CD4-positive, alpha-beta T cell treated with Interleukin-4 for 4 hours (primary cell): ENCODE measurements at regions not wholly inside any gene's neighbourhood (a gene's known extent, or its start where the extent isn't known, plus 50 kb on each side); places are given as distances from the start of the nearest gene placed in this dataset.
"Not testable (repeated sequence)": the region's sequence is repeated elsewhere in the genome, so short reads cannot be mapped to it uniquely, and the experiment has no call there.

ENCODE experiments used
- DNase-seq: peaks from one replicate; pipeline ENCODE4 v3.0.0-alpha.2; 2020

GRCh38 chr10:25811052-25811685 is 122.9 kb upstream of the MYO3A start:
- DNase-seq: no peak

- DNase-seq: no peak
Measured at GRCh38 chr10:25813511-25813910, 120.5 kb upstream of the MYO3A start.

GRCh38 chr10:25815236-25815635 is 118.8 kb upstream of the MYO3A start:
- no peak for DNase-seq

- no peak for DNase-seq
Measured at GRCh38 chr10:25815999-25816768, 117.8 kb upstream of the MYO3A start.

GRCh38 chr10:25817200-25817599 is 116.8 kb upstream of the MYO3A start:
- no peak for DNase-seq

GRCh38 chr10:25818751-25819150 is 115.3 kb upstream of the MYO3A start:
- no peak for DNase-seq

- no peak for DNase-seq
Measured at GRCh38 chr10:25820472-25820871, 113.6 kb upstream of the MYO3A start.

- no peak for DNase-seq
Measured at GRCh38 chr10:25820874-25821273, 113.2 kb upstream of the MYO3A start.

GRCh38 chr10:25824050-25824449 is 110.0 kb upstream of the MYO3A start:
- DNase-seq: no peak

GRCh38 chr10:25828475-25828874 is 105.6 kb upstream of the MYO3A start:
- no peak for DNase-seq

GRCh38 chr10:25831080-25831479 is 102.9 kb upstream of the MYO3A start:
- no peak for DNase-seq

GRCh38 chr10:25839683-25840082 is 94.3 kb upstream of the MYO3A start:
- DNase-seq: no peak

- DNase-seq: not testable (repeated sequence)
Measured at GRCh38 chr10:25840875-25841274, 93.2 kb upstream of the MYO3A start.

GRCh38 chr10:25842146-25842545 is 91.9 kb upstream of the MYO3A start:
- DNase-seq: no peak

GRCh38 chr10:25843551-25844170 is 90.4 kb upstream of the MYO3A start:
- no peak for DNase-seq

- not testable (repeated sequence) for DNase-seq
Measured at GRCh38 chr10:25844716-25845115, 89.3 kb upstream of the MYO3A start.

- DNase-seq: no peak
Measured at GRCh38 chr10:25849268-25849667, 84.8 kb upstream of the MYO3A start.

- DNase-seq: no peak
Measured at GRCh38 chr10:25849988-25850387, 84.0 kb upstream of the MYO3A start.

- no peak for DNase-seq
Measured at GRCh38 chr10:25851548-25851947, 82.5 kb upstream of the MYO3A start.

GRCh38 chr10:25852364-25852941 is 81.6 kb upstream of the MYO3A start:
- no peak for DNase-seq

GRCh38 chr10:25858076-25858475 is 76.0 kb upstream of the MYO3A start:
- DNase-seq: no peak

- DNase-seq: no peak
Measured at GRCh38 chr10:25865267-25865666, 68.8 kb upstream of the MYO3A start.

- DNase-seq: no peak
Measured at GRCh38 chr10:25867321-25867720, 66.7 kb upstream of the MYO3A start.

GRCh38 chr10:25869067-25869591 is 64.9 kb upstream of the MYO3A start:
- no peak for DNase-seq
